GM21526 (cell line): ENCODE measurements at regions not wholly inside any gene's neighbourhood (a gene's known extent, or its start where the extent isn't known, plus 50 kb on each side); places are given as distances from the start of the nearest gene placed in this dataset.

Source experiments
- ATAC-seq: cut with Tn5 transposase; IDR thresholded peaks from one replicate; pipeline ENCODE4 v1.9.1; 2021; ENCODE audit warnings: moderate library complexity; ENCODE audit not compliant: unreplicated experiment, low FRiP score

- ATAC-seq = no peak
These were observed 58.5 kb downstream of the PSMG1 start for GRCh38 chr21:39124681-39125251.

GRCh38 chr21:39123375-39123774 lies 59.9 kb downstream of the PSMG1 start:
- no peak for ATAC-seq

GRCh38 chr21:39121600-39122355 lies 61.5 kb downstream of the PSMG1 start:
- no peak for ATAC-seq

GRCh38 chr21:39120876-39121599 lies 62.2 kb downstream of the PSMG1 start:
- ATAC-seq = no peak

GRCh38 chr21:39119891-39120290 lies 63.4 kb downstream of the PSMG1 start:
- no peak for ATAC-seq

- ATAC-seq = no peak
These were observed 64.5 kb downstream of the PSMG1 start for GRCh38 chr21:39118604-39119215.

- no peak for ATAC-seq
These were observed 65.2 kb downstream of the PSMG1 start for GRCh38 chr21:39118061-39118460.

- no peak for ATAC-seq
These were observed 65.7 kb downstream of the PSMG1 start for GRCh38 chr21:39117440-39117970.

GRCh38 chr21:39116761-39117439 lies 66.4 kb downstream of the PSMG1 start:
- no peak for ATAC-seq

- ATAC-seq = no peak
These were observed 67.5 kb downstream of the PSMG1 start for GRCh38 chr21:39115576-39116235.

- ATAC-seq = no peak
These were observed 68.2 kb downstream of the PSMG1 start for GRCh38 chr21:39114871-39115575.

GRCh38 chr21:39111931-39112550 lies 71.2 kb downstream of the PSMG1 start:
- no peak for ATAC-seq

- no peak for ATAC-seq
These were observed 72.8 kb downstream of the PSMG1 start for GRCh38 chr21:39110431-39110830.

GRCh38 chr21:39109596-39110210 lies 73.5 kb downstream of the PSMG1 start:
- ATAC-seq = no peak

- no peak for ATAC-seq
These were observed 74.1 kb downstream of the PSMG1 start for GRCh38 chr21:39109163-39109530.

- no peak for ATAC-seq
These were observed 74.7 kb downstream of the PSMG1 start for GRCh38 chr21:39108291-39109162.

- no peak for ATAC-seq
These were observed 75.5 kb downstream of the PSMG1 start for GRCh38 chr21:39107739-39108138.
